GM23338 (cell line): ENCODE measurements at regions not wholly inside any gene's neighbourhood (a gene's known extent, or its start where the extent isn't known, plus 50 kb on each side); places are given as distances from the start of the nearest gene placed in this dataset.

ENCODE experiments used
- ATAC-seq: fragments of 200-7000 bp; cut with Tn5 transposase; 3 replicates; pipeline ENCODE4 v1.9.1; 2020
- DNase-seq: peaks from one replicate; pipeline ENCODE4 v3.0.0-alpha.2; 2015; ENCODE audit warnings: low spot score
- H2AFZ ChIP-seq: fragments of 200-600 bp; sonication (generic); 2 replicates; pipeline ENCODE4 v1.8.0; 2016; ENCODE audit warnings: antibody characterized with exemption, mild to moderate bottlenecking, moderate library complexity
- H3F3A ChIP-seq: fragments of 200-600 bp; sonication (generic); replicated peaks from 2 replicates; pipeline ENCODE4 v1.8.0; 2017; ENCODE audit warnings: antibody characterized with exemption, mixed run types, low read depth
- H3K27ac ChIP-seq: fragments of 200-600 bp; sonication (generic); 2 replicates; pipeline ENCODE4 v1.6.1; 2016; ENCODE audit warnings: low read depth
- H3K27me3 ChIP-seq: fragments of 200-600 bp; sonication (generic); 2 replicates; pipeline ENCODE4 v1.8.0; 2016; ENCODE audit warnings: mild to moderate bottlenecking, mixed run types, moderate library complexity; ENCODE audit not compliant: insufficient read depth
- H3K36me3 ChIP-seq: fragments of 200-600 bp; sonication (generic); 2 replicates; pipeline ENCODE4 v1.8.0; 2016; ENCODE audit warnings: mild to moderate bottlenecking; ENCODE audit not compliant: insufficient read depth
- H3K4me1 ChIP-seq: fragments of 200-600 bp; sonication (generic); 2 replicates; pipeline ENCODE4 v1.8.0; 2016; ENCODE audit warnings: mild to moderate bottlenecking, moderate library complexity; ENCODE audit not compliant: insufficient read depth
- H3K4me2 ChIP-seq: fragments of 200-600 bp; sonication (generic); 2 replicates; pipeline ENCODE4 v1.7.1; 2017; ENCODE audit warnings: mixed run types
- H3K4me3 ChIP-seq: fragments of 200-600 bp; sonication (generic); 2 replicates; pipeline ENCODE4 v1.6.1; 2016; ENCODE audit warnings: mixed run types
- H3K79me2 ChIP-seq: fragments of 200-600 bp; sonication (generic); replicated peaks from 2 replicates; pipeline ENCODE4 v1.8.0; 2017; ENCODE audit warnings: mild to moderate bottlenecking; ENCODE audit not compliant: insufficient read depth
- H3K9me2 ChIP-seq: fragments of 200-600 bp; sonication (generic); 2 replicates; pipeline ENCODE4 v1.8.0; 2017; ENCODE audit not compliant: insufficient read depth
- H4K20me1 ChIP-seq: fragments of 200-600 bp; sonication (generic); replicated peaks from 2 replicates; pipeline ENCODE4 v1.8.0; 2017; ENCODE audit warnings: mild to moderate bottlenecking; ENCODE audit not compliant: insufficient read depth
- H3K27ac Mint-ChIP-seq: 2 replicates; pipeline ENCODE4 v1.8.0; 2020; ENCODE audit warnings: inconsistent platforms, mild to moderate bottlenecking, moderate library complexity, mixed read lengths
- H3K27me3 Mint-ChIP-seq: 3 replicates; pipeline ENCODE4 v1.8.0; 2022; ENCODE audit warnings: low read depth, mild to moderate bottlenecking, moderate library complexity, mixed read lengths, inconsistent platforms; ENCODE audit not compliant: insufficient read depth, poor library complexity
- H3K36me3 Mint-ChIP-seq: 3 replicates; pipeline ENCODE4 v1.8.0; 2021; ENCODE audit warnings: low read depth, mild to moderate bottlenecking, inconsistent platforms, moderate library complexity, mixed read lengths
- H3K4me1 Mint-ChIP-seq: 3 replicates; pipeline ENCODE4 v1.8.0; 2020; ENCODE audit warnings: mild to moderate bottlenecking, inconsistent platforms, mixed read lengths
- H3K4me3 Mint-ChIP-seq: 3 replicates; pipeline ENCODE4 v1.8.0; 2021; ENCODE audit warnings: moderate library complexity, mild to moderate bottlenecking, inconsistent platforms, mixed read lengths
- H3K9me3 Mint-ChIP-seq: 3 replicates; pipeline ENCODE4 v1.8.0; 2020; ENCODE audit warnings: moderate library complexity, mild to moderate bottlenecking, inconsistent platforms, mixed read lengths
- CREB1 ChIP-seq: fragments of 250-450 bp; sonication (Bioruptor Pico); IDR thresholded peaks from 2 replicates; pipeline ENCODE4 v1.5.0; 2020; ENCODE audit warnings: low read depth, mild to moderate bottlenecking, moderate library complexity
- EZH2 ChIP-seq: fragments of 200-600 bp; sonication (generic); IDR thresholded peaks from one replicate; pipeline ENCODE4 v1.8.0; 2017; ENCODE audit warnings: antibody characterized with exemption, mild to moderate bottlenecking, low read depth; ENCODE audit not compliant: unreplicated experiment
- EZH2phosphoT487 ChIP-seq: fragments of 200-600 bp; sonication (generic); IDR thresholded peaks from one replicate; pipeline ENCODE4 v1.8.1; 2018; ENCODE audit warnings: antibody characterized with exemption; ENCODE audit not compliant: unreplicated experiment
- JUNB ChIP-seq: IDR thresholded peaks from one replicate; pipeline ENCODE4 v1.6.1; 2016; ENCODE audit warnings: antibody characterized with exemption; ENCODE audit not compliant: unreplicated experiment
- NANOG ChIP-seq: IDR thresholded peaks from 2 replicates; pipeline ENCODE4 v1.6.1; 2016; ENCODE audit warnings: antibody characterized with exemption, borderline replicate concordance
- POLR2AphosphoS5 ChIP-seq: IDR thresholded peaks from 2 replicates; pipeline ENCODE4 v1.6.1; 2016; ENCODE audit warnings: antibody characterized with exemption, low read depth
- STAT1 ChIP-seq: IDR thresholded peaks from one replicate; pipeline ENCODE4 v1.6.1; 2016; ENCODE audit warnings: antibody characterized with exemption; ENCODE audit not compliant: unreplicated experiment
- ZNF114 ChIP-seq: fragments of 250-450 bp; sonication (Bioruptor Pico); IDR thresholded peaks from 2 replicates; pipeline ENCODE4 v1.5.0; 2020; ENCODE audit warnings: mild to moderate bottlenecking, moderate library complexity
- ZNF331 ChIP-seq: fragments of 250-450 bp; sonication (Bioruptor Pico); IDR thresholded peaks from 2 replicates; pipeline ENCODE4 v1.5.0; 2020; ENCODE audit warnings: low read depth, mild to moderate bottlenecking, moderate library complexity
- TF ChIP-seq, protein P1 (sequence below): fragments of 250-450 bp; sonication (Bioruptor Pico); IDR thresholded peaks from 2 replicates; pipeline ENCODE4 v1.5.0; 2020; ENCODE audit warnings: mild to moderate bottlenecking, moderate library complexity
- TF ChIP-seq, protein P2 (sequence below): IDR thresholded peaks from one replicate; pipeline ENCODE4 v1.6.1; 2018; ENCODE audit warnings: antibody characterized with exemption; ENCODE audit not compliant: unreplicated experiment
- TF ChIP-seq, protein P3 (sequence below): IDR thresholded peaks from 2 replicates; pipeline ENCODE4 v1.6.1; 2016; ENCODE audit warnings: antibody characterized with exemption
- TF ChIP-seq, protein P4 (sequence below), 2 experiments: fragments of 200-600 bp in 1 of 2; sonication (generic) in 1 of 2; conservative IDR thresholded peaks; 2 replicates each; pipeline versions ENCODE4 v1.5.1 to v1.6.1; 2016 to 2017; ENCODE audit warnings: antibody characterized with exemption in 2 of 2, low read depth in 2 of 2, mild to moderate bottlenecking in 2 of 2, moderate library complexity in 1 of 2

- Histone ChIP-seq H3K36me3 (no peaks in the 10 kb centered on the region), H3K9me2 (peaks cover 6% of the 10 kb centered on the region; the same call in 1 of the 2 replicates), H3K4me1 (peaks cover 34% of the 10 kb centered on the region), H2AFZ (no peak overlapping the region), H3K79me2 (no peaks in the 10 kb centered on the region), H3K27me3 (no peaks in the 10 kb centered on the region), H3K27ac (no peak overlapping the region), H3K4me2 (no peak overlapping the region), H3F3A (no peaks in the 10 kb centered on the region), H3K4me3 (no peak overlapping the region), H4K20me1 (no peaks in the 10 kb centered on the region)
- Mint-ChIP-seq H3K4me1 (peaks cover 22% of the 10 kb centered on the region), H3K36me3 (peaks cover 6% of the 10 kb centered on the region; the same call in 2 of the 3 replicates), H3K27me3 (peaks cover 1% of the 10 kb centered on the region), H3K9me3 (peaks cover 3% of the 10 kb centered on the region; the same call in 1 of the 3 replicates), H3K4me3 (no peak overlapping the region), H3K27ac (no peak overlapping the region)
- ATAC-seq (no peak), DNase-seq (no peak)
- TF ChIP-seq NANOG (no peak), JUNB (no peak), EZH2phosphoT487 (no peak), CREB1 (CRISPR knock-in tag) (no peak), ZNF114 (CRISPR knock-in tag) (no peak), STAT1 (no peak), EZH2 (no peak), ZNF331 (CRISPR knock-in tag) (no peak), POLR2AphosphoS5 (no peak)
- TF ChIP-seq, protein P1, sequence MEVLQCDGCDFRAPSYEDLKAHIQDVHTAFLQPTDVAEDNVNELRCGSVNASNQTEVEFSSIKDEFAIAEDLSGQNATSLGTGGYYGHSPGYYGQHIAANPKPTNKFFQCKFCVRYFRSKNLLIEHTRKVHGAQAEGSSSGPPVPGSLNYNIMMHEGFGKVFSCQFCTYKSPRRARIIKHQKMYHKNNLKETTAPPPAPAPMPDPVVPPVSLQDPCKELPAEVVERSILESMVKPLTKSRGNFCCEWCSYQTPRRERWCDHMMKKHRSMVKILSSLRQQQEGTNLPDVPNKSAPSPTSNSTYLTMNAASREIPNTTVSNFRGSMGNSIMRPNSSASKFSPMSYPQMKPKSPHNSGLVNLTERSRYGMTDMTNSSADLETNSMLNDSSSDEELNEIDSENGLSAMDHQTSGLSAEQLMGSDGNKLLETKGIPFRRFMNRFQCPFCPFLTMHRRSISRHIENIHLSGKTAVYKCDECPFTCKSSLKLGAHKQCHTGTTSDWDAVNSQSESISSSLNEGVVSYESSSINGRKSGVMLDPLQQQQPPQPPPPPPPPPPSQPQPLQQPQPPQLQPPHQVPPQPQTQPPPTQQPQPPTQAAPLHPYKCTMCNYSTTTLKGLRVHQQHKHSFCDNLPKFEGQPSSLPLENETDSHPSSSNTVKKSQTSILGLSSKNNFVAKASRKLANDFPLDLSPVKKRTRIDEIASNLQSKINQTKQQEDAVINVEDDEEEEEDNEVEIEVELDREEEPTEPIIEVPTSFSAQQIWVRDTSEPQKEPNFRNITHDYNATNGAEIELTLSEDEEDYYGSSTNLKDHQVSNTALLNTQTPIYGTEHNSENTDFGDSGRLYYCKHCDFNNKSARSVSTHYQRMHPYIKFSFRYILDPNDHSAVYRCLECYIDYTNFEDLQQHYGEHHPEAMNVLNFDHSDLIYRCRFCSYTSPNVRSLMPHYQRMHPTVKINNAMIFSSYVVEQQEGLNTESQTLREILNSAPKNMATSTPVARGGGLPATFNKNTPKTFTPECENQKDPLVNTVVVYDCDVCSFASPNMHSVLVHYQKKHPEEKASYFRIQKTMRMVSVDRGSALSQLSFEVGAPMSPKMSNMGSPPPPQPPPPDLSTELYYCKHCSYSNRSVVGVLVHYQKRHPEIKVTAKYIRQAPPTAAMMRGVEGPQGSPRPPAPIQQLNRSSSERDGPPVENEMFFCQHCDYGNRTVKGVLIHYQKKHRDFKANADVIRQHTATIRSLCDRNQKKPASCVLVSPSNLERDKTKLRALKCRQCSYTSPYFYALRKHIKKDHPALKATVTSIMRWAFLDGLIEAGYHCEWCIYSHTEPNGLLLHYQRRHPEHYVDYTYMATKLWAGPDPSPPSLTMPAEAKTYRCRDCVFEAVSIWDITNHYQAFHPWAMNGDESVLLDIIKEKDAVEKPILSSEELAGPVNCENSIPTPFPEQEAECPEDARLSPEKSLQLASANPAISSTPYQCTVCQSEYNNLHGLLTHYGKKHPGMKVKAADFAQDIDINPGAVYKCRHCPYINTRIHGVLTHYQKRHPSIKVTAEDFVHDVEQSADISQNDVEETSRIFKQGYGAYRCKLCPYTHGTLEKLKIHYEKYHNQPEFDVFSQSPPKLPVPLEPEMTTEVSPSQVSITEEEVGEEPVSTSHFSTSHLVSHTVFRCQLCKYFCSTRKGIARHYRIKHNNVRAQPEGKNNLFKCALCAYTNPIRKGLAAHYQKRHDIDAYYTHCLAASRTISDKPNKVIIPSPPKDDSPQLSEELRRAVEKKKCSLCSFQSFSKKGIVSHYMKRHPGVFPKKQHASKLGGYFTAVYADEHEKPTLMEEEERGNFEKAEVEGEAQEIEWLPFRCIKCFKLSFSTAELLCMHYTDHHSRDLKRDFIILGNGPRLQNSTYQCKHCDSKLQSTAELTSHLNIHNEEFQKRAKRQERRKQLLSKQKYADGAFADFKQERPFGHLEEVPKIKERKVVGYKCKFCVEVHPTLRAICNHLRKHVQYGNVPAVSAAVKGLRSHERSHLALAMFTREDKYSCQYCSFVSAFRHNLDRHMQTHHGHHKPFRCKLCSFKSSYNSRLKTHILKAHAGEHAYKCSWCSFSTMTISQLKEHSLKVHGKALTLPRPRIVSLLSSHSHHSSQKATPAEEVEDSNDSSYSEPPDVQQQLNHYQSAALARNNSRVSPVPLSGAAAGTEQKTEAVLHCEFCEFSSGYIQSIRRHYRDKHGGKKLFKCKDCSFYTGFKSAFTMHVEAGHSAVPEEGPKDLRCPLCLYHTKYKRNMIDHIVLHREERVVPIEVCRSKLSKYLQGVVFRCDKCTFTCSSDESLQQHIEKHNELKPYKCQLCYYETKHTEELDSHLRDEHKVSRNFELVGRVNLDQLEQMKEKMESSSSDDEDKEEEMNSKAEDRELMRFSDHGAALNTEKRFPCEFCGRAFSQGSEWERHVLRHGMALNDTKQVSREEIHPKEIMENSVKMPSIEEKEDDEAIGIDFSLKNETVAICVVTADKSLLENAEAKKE (CRISPR knock-in tag) = no peak
- TF ChIP-seq, protein P2, sequence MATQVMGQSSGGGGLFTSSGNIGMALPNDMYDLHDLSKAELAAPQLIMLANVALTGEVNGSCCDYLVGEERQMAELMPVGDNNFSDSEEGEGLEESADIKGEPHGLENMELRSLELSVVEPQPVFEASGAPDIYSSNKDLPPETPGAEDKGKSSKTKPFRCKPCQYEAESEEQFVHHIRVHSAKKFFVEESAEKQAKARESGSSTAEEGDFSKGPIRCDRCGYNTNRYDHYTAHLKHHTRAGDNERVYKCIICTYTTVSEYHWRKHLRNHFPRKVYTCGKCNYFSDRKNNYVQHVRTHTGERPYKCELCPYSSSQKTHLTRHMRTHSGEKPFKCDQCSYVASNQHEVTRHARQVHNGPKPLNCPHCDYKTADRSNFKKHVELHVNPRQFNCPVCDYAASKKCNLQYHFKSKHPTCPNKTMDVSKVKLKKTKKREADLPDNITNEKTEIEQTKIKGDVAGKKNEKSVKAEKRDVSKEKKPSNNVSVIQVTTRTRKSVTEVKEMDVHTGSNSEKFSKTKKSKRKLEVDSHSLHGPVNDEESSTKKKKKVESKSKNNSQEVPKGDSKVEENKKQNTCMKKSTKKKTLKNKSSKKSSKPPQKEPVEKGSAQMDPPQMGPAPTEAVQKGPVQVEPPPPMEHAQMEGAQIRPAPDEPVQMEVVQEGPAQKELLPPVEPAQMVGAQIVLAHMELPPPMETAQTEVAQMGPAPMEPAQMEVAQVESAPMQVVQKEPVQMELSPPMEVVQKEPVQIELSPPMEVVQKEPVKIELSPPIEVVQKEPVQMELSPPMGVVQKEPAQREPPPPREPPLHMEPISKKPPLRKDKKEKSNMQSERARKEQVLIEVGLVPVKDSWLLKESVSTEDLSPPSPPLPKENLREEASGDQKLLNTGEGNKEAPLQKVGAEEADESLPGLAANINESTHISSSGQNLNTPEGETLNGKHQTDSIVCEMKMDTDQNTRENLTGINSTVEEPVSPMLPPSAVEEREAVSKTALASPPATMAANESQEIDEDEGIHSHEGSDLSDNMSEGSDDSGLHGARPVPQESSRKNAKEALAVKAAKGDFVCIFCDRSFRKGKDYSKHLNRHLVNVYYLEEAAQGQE = no peak
- TF ChIP-seq, protein P3, sequence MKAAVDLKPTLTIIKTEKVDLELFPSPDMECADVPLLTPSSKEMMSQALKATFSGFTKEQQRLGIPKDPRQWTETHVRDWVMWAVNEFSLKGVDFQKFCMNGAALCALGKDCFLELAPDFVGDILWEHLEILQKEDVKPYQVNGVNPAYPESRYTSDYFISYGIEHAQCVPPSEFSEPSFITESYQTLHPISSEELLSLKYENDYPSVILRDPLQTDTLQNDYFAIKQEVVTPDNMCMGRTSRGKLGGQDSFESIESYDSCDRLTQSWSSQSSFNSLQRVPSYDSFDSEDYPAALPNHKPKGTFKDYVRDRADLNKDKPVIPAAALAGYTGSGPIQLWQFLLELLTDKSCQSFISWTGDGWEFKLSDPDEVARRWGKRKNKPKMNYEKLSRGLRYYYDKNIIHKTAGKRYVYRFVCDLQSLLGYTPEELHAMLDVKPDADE = no peak
- TF ChIP-seq, protein P4, sequence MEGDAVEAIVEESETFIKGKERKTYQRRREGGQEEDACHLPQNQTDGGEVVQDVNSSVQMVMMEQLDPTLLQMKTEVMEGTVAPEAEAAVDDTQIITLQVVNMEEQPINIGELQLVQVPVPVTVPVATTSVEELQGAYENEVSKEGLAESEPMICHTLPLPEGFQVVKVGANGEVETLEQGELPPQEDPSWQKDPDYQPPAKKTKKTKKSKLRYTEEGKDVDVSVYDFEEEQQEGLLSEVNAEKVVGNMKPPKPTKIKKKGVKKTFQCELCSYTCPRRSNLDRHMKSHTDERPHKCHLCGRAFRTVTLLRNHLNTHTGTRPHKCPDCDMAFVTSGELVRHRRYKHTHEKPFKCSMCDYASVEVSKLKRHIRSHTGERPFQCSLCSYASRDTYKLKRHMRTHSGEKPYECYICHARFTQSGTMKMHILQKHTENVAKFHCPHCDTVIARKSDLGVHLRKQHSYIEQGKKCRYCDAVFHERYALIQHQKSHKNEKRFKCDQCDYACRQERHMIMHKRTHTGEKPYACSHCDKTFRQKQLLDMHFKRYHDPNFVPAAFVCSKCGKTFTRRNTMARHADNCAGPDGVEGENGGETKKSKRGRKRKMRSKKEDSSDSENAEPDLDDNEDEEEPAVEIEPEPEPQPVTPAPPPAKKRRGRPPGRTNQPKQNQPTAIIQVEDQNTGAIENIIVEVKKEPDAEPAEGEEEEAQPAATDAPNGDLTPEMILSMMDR (conservative IDR thresholded peaks at IDR 0.05; ENCODE audit: low read depth in 2 of 2) = no peak
These were observed 215.1 kb upstream of the ZNF608 start for GRCh38 chr5:124961521-124961920.
